HT-29 (cell line): ENCODE measurements at regions not wholly inside any gene's neighbourhood (a gene's known extent, or its start where the extent isn't known, plus 50 kb on each side); places are given as distances from the start of the nearest gene placed in this dataset.
"Not testable (repeated sequence)": the region's sequence is repeated elsewhere in the genome, so short reads cannot be mapped to it uniquely, and the experiment has no call there.

Source experiments
- DNase-seq: peaks from one replicate; pipeline ENCODE4 v3.0.0-alpha.2; 2015; ENCODE audit warnings: low spot score

DNA sequence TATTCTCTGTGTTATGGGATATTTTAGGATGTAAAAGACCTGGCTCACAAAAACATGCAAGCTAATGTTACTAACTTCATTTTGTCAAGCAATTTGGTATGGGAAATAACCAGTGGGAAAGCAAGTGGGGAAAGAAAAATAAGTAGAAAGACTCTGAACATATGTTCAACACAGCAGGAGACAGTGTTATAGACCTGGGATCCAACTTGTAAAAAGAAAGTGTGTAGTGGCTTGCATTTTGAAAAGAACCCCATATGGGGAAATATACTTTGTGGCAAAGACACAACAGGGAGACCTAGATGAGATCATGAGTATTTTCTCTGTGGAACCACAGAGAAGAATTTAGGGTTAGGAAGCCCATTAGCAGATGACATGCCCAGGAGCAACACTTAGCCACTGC is 212.7 kb upstream of the NRIP1 start:
- no peak for DNase-seq

DNA sequence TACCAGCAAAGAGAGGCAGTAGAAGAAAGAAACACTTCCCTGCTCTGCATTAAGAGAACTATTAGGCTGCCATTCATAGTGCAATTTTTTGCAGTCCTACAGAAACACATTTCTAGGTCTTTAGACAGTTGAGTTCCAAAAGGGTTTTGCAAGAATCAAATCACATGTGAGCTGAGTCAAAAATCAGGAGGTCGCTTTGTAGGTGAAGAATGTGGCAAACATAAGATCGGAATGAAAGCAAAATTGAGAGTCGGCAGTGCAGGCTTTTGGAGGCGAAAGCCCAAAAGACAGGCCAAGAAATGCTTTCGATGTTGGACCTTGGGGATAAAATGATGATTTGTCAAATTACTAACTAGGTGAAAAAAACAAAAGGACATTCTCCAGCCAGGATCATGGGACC is 213.5 kb upstream of the NRIP1 start:
- DNase-seq, result no peak

DNA sequence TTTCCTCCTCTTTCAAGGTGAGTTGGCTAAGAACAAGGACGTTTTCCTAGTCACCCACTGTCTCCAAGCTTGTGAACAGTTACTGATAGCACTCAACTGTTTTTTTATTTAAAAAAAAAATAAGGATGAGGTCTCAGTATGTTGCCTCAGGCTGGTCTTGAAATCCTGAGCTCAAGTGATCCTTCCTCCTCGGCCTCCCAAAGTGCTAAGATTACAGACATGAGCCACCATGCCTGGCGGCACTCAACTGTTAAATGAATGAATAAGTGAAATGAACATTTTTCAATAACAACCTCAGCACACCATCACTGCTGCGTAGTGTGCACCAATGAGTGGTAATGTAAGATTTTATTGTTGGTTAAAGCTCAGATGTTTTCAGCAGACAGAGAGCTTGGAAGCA is 214.1 kb upstream of the NRIP1 start:
- no peak for DNase-seq

GRCh38 chr21:15279482-15279881 is 214.7 kb upstream of the NRIP1 start:
- DNase-seq, result no peak

DNA sequence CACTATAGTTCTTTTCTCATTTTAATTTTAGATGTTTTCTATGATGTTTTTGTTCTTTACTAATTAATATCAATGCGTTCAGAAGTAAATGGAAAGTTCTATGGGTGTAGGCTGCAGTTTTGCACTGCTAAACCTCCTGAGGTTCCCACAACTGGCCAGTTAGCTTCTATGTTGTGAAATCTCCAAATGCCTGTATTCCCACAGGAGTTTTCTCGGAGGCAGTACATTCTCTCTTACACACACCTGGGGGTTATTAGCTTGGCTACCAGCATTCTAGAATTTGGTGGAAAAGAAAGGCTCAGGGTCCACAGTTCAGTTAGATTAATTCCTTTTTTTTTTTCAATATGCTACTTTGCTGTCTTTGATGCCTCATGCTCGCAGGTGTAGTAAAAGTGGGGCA is 216.9 kb upstream of the NRIP1 start:
- no peak for DNase-seq

- DNase-seq, result no peak
These were observed 217.9 kb upstream of the NRIP1 start for GRCh38 chr21:15282665-15283064.

- no peak for DNase-seq
These were observed 218.3 kb upstream of the NRIP1 start for GRCh38 chr21:15283138-15283537.

- DNase-seq, result no peak
These were observed 219.0 kb upstream of the NRIP1 start for GRCh38 chr21:15283789-15284188.

GRCh38 chr21:15285556-15285955 is 220.8 kb upstream of the NRIP1 start:
- no peak for DNase-seq

DNA sequence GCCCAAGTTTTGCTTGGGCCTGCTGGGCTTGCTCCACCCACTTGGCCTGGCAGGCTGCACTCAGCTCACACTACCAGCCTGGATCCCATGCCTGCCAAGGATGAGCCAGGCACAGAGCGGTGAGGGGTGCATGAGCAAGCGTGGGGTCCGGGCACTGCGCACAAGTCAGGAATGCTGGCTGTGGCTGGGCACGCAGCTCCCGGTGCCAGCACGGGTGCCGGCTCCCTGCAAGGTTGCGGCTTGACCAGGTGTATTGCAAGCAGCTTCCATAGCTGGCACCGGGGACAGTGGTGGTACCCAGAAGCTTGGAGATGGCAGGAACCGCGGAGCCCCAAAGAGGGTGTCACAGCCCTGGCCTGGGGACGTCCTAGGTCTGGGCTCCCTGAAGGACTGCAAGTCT is 224.4 kb upstream of the NRIP1 start:
- DNase-seq, result no peak

DNA sequence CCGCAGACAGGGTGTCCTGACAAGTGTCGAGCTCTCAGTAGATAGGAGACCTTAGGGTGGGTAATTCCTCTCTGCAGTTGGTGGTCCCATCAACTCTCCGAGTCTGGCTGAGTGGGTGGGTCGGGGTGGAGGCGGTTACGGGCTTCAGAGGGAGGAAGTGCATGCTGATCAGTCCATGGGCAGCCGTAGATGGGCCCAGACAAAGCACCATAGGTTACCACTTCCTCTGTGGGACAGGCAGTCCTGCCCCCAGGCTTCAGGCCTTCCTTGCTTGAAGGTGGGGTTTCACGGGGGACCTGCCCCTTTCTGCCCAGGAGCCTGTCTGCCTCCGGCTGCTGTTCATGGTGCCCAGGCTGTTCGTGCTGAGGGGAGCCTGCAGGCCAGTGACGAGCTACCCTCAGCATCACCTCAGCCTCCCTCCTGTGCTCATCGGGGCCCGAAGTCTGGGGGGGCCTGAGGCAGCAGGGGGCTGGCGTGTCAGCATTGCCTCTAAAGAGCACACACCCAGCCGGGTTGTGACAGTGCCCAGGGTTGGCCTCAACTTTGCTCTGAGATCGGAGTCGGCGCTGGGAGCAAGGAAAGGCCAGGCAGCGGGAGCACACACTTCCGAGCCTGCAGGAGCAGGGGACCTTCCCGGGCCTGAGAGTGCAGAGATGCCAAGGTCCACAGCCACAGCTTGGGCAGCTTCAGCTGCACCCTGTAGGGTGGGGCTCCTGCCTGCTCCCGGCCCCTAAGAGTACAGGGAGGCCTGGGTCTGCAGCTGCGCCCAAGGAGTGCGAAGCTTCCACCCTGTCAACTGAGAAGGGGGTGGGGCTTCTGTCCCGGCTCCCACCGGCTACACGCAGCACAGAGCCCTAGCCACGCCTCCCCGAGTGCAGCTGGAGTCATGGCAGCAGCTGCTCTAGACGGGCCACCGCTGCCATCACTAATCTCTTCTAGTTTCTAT is 225.4 kb upstream of the NRIP1 start:
- peak; percentile 43 for DNase-seq

- DNase-seq, result no peak
These were observed 226.9 kb upstream of the NRIP1 start for GRCh38 chr21:15291621-15292266.

DNA sequence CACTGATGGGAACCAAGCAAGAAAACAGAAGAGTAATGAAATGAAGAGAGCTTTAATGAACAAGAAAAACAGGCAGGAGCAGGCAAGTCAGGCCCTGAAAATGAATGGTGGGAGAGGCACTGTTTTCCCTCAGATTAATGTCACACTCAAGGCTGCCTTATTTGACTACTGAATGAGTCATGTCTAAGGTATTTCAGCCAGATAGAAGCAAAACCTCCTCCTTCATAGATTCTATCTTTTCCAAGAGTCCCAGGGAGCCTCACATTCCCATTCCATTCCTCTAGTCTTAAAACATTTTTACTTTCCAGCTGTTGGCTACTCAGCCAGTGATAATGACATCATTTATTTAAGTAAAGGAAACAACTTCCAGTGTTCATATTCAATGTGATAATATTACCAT is 228.4 kb upstream of the NRIP1 start:
- DNase-seq, result peak; percentile 65

DNA sequence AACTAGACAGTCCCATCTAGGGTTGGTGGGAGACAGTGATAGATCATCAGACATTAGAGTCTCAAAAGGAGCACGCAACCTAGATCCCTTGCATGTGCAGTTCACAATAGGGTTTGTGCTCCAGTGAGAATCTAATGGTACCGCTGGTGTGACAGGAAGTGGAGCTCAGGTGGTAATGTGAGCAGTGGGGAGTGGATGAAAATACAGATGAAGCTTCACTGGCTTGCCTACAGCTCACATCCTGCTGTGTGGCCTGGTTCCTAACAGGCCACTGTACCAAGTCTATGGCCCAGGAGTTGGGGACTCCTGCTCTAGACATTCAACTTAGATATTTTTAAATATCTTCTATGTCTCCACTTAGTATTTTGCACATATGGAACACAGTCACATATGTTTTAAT is 231.1 kb upstream of the NRIP1 start:
- DNase-seq, result no peak

DNA sequence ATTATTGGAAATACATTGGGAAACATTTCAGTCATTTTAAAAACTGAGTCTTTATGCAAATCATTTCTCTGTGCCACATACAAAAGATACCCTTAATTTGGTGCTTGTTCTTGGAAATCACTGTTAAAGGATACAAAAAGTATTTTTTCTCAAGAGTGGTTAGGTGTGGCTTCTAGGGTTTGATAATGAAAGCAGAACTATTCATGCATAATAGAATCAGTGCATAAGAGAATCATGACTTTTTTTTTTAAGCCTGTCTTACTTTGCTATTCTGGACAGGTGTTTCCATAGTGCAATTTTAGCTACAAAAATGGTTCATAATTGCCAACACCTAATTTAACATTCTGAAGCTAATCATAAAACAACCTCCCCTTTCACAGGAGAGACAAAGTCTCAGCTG is 233.0 kb upstream of the NRIP1 start:
- no peak for DNase-seq

DNA sequence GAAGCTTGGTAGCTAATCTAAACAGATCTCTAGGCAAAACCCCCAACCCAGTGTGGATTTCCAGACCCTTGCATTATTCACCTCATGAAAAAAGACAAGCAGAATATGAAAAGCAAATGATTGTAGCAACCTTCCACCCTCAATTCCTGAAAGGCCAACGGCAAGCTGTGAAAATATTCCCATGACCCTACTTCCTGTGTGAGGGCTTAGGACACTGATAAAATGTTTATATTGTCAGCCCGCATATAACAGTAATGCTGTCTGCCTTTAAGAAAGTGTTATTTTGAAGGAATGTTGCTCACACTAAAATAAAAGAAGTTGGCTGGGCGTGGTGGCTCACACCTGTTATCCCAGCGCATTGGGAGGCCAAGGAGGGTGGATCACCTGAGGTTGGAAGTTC is 233.5 kb upstream of the NRIP1 start:
- DNase-seq, result no peak

- DNase-seq, result not testable (repeated sequence)
These were observed 234.0 kb upstream of the NRIP1 start for GRCh38 chr21:15298755-15299154.

GRCh38 chr21:15300131-15300530 is 235.3 kb upstream of the NRIP1 start:
- DNase-seq, result no peak

GRCh38 chr21:15301014-15301413 is 236.2 kb upstream of the NRIP1 start:
- no peak for DNase-seq

- no peak for DNase-seq
These were observed 236.9 kb upstream of the NRIP1 start for GRCh38 chr21:15301736-15302135.

GRCh38 chr21:15306271-15306670 is 241.5 kb upstream of the NRIP1 start:
- no peak for DNase-seq

DNA sequence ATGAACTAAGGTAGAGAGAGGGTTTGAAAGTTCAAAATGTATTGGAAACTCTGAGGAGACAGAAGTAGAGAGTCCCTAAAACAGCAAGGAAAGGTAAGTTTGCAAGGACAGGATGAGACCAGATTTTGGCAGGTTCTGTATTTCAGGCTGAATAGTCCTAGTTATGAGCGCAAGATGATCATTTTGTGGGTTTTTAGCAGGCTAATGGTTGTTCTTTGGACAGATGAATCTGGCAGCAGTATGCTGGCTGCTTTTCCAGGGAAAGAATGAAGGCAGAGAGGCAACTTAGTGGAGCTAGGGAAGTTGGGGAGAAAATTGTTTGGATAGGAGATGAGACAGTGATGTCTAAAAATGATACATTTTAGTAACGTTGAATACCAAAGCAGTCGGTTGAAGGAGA is 243.5 kb upstream of the NRIP1 start:
- no peak for DNase-seq

GRCh38 chr21:15309022-15309590 is 244.3 kb upstream of the NRIP1 start:
- no peak for DNase-seq
